GM23338 (cell line): ENCODE measurements at regions not wholly inside any gene's neighbourhood (a gene's known extent, or its start where the extent isn't known, plus 50 kb on each side); places are given as distances from the start of the nearest gene placed in this dataset.

Source experiments
- ATAC-seq: fragments of 200-7000 bp; cut with Tn5 transposase; 3 replicates; pipeline ENCODE4 v1.9.1; 2020
- DNase-seq: peaks from one replicate; pipeline ENCODE4 v3.0.0-alpha.2; 2015; ENCODE audit warnings: low spot score
- H2AFZ ChIP-seq: fragments of 200-600 bp; sonication (generic); 2 replicates; pipeline ENCODE4 v1.8.0; 2016; ENCODE audit warnings: antibody characterized with exemption, mild to moderate bottlenecking, moderate library complexity
- H3F3A ChIP-seq: fragments of 200-600 bp; sonication (generic); replicated peaks from 2 replicates; pipeline ENCODE4 v1.8.0; 2017; ENCODE audit warnings: antibody characterized with exemption, mixed run types, low read depth
- H3K27ac ChIP-seq: fragments of 200-600 bp; sonication (generic); 2 replicates; pipeline ENCODE4 v1.6.1; 2016; ENCODE audit warnings: low read depth
- H3K27me3 ChIP-seq: fragments of 200-600 bp; sonication (generic); 2 replicates; pipeline ENCODE4 v1.8.0; 2016; ENCODE audit warnings: mild to moderate bottlenecking, mixed run types, moderate library complexity; ENCODE audit not compliant: insufficient read depth
- H3K36me3 ChIP-seq: fragments of 200-600 bp; sonication (generic); 2 replicates; pipeline ENCODE4 v1.8.0; 2016; ENCODE audit warnings: mild to moderate bottlenecking; ENCODE audit not compliant: insufficient read depth
- H3K4me1 ChIP-seq: fragments of 200-600 bp; sonication (generic); 2 replicates; pipeline ENCODE4 v1.8.0; 2016; ENCODE audit warnings: mild to moderate bottlenecking, moderate library complexity; ENCODE audit not compliant: insufficient read depth
- H3K4me2 ChIP-seq: fragments of 200-600 bp; sonication (generic); 2 replicates; pipeline ENCODE4 v1.7.1; 2017; ENCODE audit warnings: mixed run types
- H3K4me3 ChIP-seq: fragments of 200-600 bp; sonication (generic); 2 replicates; pipeline ENCODE4 v1.6.1; 2016; ENCODE audit warnings: mixed run types
- H3K79me2 ChIP-seq: fragments of 200-600 bp; sonication (generic); replicated peaks from 2 replicates; pipeline ENCODE4 v1.8.0; 2017; ENCODE audit warnings: mild to moderate bottlenecking; ENCODE audit not compliant: insufficient read depth
- H3K9me2 ChIP-seq: fragments of 200-600 bp; sonication (generic); 2 replicates; pipeline ENCODE4 v1.8.0; 2017; ENCODE audit not compliant: insufficient read depth
- H4K20me1 ChIP-seq: fragments of 200-600 bp; sonication (generic); replicated peaks from 2 replicates; pipeline ENCODE4 v1.8.0; 2017; ENCODE audit warnings: mild to moderate bottlenecking; ENCODE audit not compliant: insufficient read depth
- H3K27ac Mint-ChIP-seq: 2 replicates; pipeline ENCODE4 v1.8.0; 2020; ENCODE audit warnings: inconsistent platforms, mild to moderate bottlenecking, moderate library complexity, mixed read lengths
- H3K27me3 Mint-ChIP-seq: 3 replicates; pipeline ENCODE4 v1.8.0; 2022; ENCODE audit warnings: low read depth, mild to moderate bottlenecking, moderate library complexity, mixed read lengths, inconsistent platforms; ENCODE audit not compliant: insufficient read depth, poor library complexity
- H3K36me3 Mint-ChIP-seq: 3 replicates; pipeline ENCODE4 v1.8.0; 2021; ENCODE audit warnings: low read depth, mild to moderate bottlenecking, inconsistent platforms, moderate library complexity, mixed read lengths
- H3K4me1 Mint-ChIP-seq: 3 replicates; pipeline ENCODE4 v1.8.0; 2020; ENCODE audit warnings: mild to moderate bottlenecking, inconsistent platforms, mixed read lengths
- H3K4me3 Mint-ChIP-seq: 3 replicates; pipeline ENCODE4 v1.8.0; 2021; ENCODE audit warnings: moderate library complexity, mild to moderate bottlenecking, inconsistent platforms, mixed read lengths
- H3K9me3 Mint-ChIP-seq: 3 replicates; pipeline ENCODE4 v1.8.0; 2020; ENCODE audit warnings: moderate library complexity, mild to moderate bottlenecking, inconsistent platforms, mixed read lengths
- CREB1 ChIP-seq: fragments of 250-450 bp; sonication (Bioruptor Pico); IDR thresholded peaks from 2 replicates; pipeline ENCODE4 v1.5.0; 2020; ENCODE audit warnings: low read depth, mild to moderate bottlenecking, moderate library complexity
- CTCF ChIP-seq, 2 experiments: fragments of 200-600 bp in 1 of 2; sonication (generic) in 1 of 2; conservative IDR thresholded peaks; 2 replicates each; pipeline versions ENCODE4 v1.5.1 to v1.6.1; 2016 to 2017; ENCODE audit warnings: antibody characterized with exemption in 2 of 2, low read depth in 2 of 2, mild to moderate bottlenecking in 2 of 2, moderate library complexity in 1 of 2
- ETS1 ChIP-seq: IDR thresholded peaks from 2 replicates; pipeline ENCODE4 v1.6.1; 2016; ENCODE audit warnings: antibody characterized with exemption
- EZH2 ChIP-seq: fragments of 200-600 bp; sonication (generic); IDR thresholded peaks from one replicate; pipeline ENCODE4 v1.8.0; 2017; ENCODE audit warnings: antibody characterized with exemption, mild to moderate bottlenecking, low read depth; ENCODE audit not compliant: unreplicated experiment
- EZH2phosphoT487 ChIP-seq: fragments of 200-600 bp; sonication (generic); IDR thresholded peaks from one replicate; pipeline ENCODE4 v1.8.1; 2018; ENCODE audit warnings: antibody characterized with exemption; ENCODE audit not compliant: unreplicated experiment
- JUNB ChIP-seq: IDR thresholded peaks from one replicate; pipeline ENCODE4 v1.6.1; 2016; ENCODE audit warnings: antibody characterized with exemption; ENCODE audit not compliant: unreplicated experiment
- NANOG ChIP-seq: IDR thresholded peaks from 2 replicates; pipeline ENCODE4 v1.6.1; 2016; ENCODE audit warnings: antibody characterized with exemption, borderline replicate concordance
- POLR2AphosphoS5 ChIP-seq: IDR thresholded peaks from 2 replicates; pipeline ENCODE4 v1.6.1; 2016; ENCODE audit warnings: antibody characterized with exemption, low read depth
- REST ChIP-seq: IDR thresholded peaks from one replicate; pipeline ENCODE4 v1.6.1; 2018; ENCODE audit warnings: antibody characterized with exemption; ENCODE audit not compliant: unreplicated experiment
- STAT1 ChIP-seq: IDR thresholded peaks from one replicate; pipeline ENCODE4 v1.6.1; 2016; ENCODE audit warnings: antibody characterized with exemption; ENCODE audit not compliant: unreplicated experiment
- ZNF114 ChIP-seq: fragments of 250-450 bp; sonication (Bioruptor Pico); IDR thresholded peaks from 2 replicates; pipeline ENCODE4 v1.5.0; 2020; ENCODE audit warnings: mild to moderate bottlenecking, moderate library complexity
- ZNF331 ChIP-seq: fragments of 250-450 bp; sonication (Bioruptor Pico); IDR thresholded peaks from 2 replicates; pipeline ENCODE4 v1.5.0; 2020; ENCODE audit warnings: low read depth, mild to moderate bottlenecking, moderate library complexity
- ZNF462 ChIP-seq: fragments of 250-450 bp; sonication (Bioruptor Pico); IDR thresholded peaks from 2 replicates; pipeline ENCODE4 v1.5.0; 2020; ENCODE audit warnings: mild to moderate bottlenecking, moderate library complexity

- Mint-ChIP-seq H3K36me3 (no peaks in the 10 kb centered on the region; the same call in 2 of the 3 replicates), H3K27me3 (no peaks in the 10 kb centered on the region), H3K4me3 (no peak overlapping the region), H3K4me1 (no peaks in the 10 kb centered on the region), H3K27ac (no peak overlapping the region), H3K9me3 (peaks cover 3% of the 10 kb centered on the region; the same call in 2 of the 3 replicates)
- Histone ChIP-seq H3K4me1 (no peaks in the 10 kb centered on the region), H3K4me3 (no peak overlapping the region), H3F3A (no peaks in the 10 kb centered on the region), H3K36me3 (no peaks in the 10 kb centered on the region), H3K27ac (no peak overlapping the region), H3K27me3 (no peaks in the 10 kb centered on the region), H4K20me1 (no peaks in the 10 kb centered on the region), H2AFZ (no peak overlapping the region), H3K9me2 (no peaks in the 10 kb centered on the region; the same call in 1 of the 2 replicates), H3K79me2 (no peaks in the 10 kb centered on the region), H3K4me2 (no peak overlapping the region)
- DNase-seq (no peak), ATAC-seq (no peak)
- TF ChIP-seq ETS1 (no peak), STAT1 (no peak), EZH2phosphoT487 (no peak), POLR2AphosphoS5 (no peak), REST (no peak), ZNF462 (no peak), ZNF114 (CRISPR knock-in tag) (no peak), CTCF (conservative IDR thresholded peaks at IDR 0.05; ENCODE audit: low read depth in 2 of 2) (no peak), EZH2 (no peak), NANOG (no peak), ZNF331 (CRISPR knock-in tag) (no peak), JUNB (no peak), CREB1 (CRISPR knock-in tag) (no peak)
These were observed 164.8 kb upstream of the COBL start for GRCh38 chr7:51481421-51481820.
